Islet of Langerhans (tissue), 1 donor: ENCODE measurements at regions not wholly inside any gene's neighbourhood (a gene's known extent, or its start where the extent isn't known, plus 50 kb on each side); places are given as distances from the start of the nearest gene placed in this dataset.

ENCODE experiments used
- FAIRE-seq: peaks from one replicate; lab custom pipeline; 2011; peaks lifted over from hg19 to GRCh38; lab: Jason Lieb, UNC

- no peak for FAIRE-seq
Observed at GRCh38 chr7:96408881-96409280, 87.0 kb upstream of the SLC25A13 start.

GRCh38 chr7:96407427-96407826 is 85.5 kb upstream of the SLC25A13 start:
- no peak for FAIRE-seq

DNA sequence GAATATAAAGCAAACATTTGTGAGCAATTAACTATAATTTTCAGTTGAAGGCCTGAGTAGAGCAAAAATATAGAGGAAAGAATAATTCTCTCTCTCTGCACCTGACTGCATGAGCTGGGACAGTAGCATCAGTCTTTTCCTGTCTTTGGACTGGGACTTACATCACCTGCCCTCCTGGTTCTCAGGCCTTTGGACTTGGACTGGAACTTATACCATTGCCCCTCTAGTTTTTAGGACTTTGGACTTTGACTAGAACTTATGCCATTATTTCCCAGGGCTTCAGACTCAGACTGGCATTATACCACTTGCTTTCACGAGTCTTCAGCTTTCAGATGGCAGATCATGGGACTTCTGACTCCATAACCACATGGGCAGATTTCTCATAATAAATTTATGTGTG is 81.0 kb upstream of the SLC25A13 start:
- no peak for FAIRE-seq

GRCh38 chr7:96401200-96401599 is 79.3 kb upstream of the SLC25A13 start:
- FAIRE-seq = no peak

DNA sequence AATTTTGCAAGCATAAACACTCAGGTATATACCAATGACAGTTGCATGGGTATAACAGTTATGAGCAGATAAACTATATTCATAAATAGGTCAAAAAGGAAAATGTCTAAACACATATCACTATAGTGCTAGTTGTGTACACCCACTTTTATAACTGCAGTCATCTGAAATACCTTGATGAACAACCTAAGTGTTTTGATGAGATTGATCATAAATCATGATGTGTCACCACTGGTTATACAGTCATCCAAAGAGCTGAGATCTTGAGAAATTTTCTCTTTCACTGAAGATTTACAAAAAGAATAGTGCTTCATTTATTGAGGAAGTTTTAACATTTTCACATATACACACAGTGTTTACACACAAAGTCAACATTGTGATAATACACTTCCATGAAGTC is 78.6 kb upstream of the SLC25A13 start:
- no peak for FAIRE-seq

DNA sequence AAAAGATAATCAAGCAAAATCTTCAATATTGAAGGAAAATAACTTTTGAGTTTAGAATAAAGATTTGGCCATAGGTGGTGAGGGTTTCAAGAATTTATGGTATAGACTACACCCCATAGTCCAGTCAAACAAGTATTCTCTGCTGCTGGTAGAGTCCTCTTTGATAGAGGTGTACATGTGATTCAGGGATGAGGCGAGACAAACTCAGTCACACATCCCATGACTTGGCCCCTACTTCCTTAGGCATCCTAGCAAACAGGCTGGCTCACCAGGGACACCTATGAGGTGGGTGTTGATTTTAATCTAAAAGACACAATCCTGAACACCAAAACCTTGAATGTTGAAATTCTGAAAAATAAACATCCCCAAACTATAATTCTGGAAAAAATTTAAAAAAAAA is 78.1 kb upstream of the SLC25A13 start:
- FAIRE-seq = no peak

- FAIRE-seq = no peak
Observed at GRCh38 chr7:96397936-96398598, 76.2 kb upstream of the SLC25A13 start.

- no peak for FAIRE-seq
Observed at GRCh38 chr7:96388620-96389383, 66.9 kb upstream of the SLC25A13 start.

DNA sequence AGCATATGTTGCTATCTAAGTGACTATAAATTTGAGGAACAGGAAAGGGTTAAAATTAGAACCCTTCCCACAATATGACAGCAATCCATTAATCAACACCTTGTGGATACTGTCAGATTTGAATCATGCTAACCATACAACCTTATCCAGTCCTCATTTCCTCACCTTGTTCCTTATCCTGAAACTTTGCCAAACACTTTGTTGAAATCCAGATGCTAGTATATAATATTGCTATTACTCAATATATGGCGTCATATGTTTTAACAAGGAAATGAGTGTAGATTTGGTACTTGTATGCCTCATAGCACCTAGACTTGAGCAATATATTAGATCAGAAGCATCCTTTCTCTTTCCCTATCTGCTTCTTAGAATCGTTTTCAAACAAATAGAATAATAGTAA is 66.3 kb upstream of the SLC25A13 start:
- peak; percentile 24 for FAIRE-seq

DNA sequence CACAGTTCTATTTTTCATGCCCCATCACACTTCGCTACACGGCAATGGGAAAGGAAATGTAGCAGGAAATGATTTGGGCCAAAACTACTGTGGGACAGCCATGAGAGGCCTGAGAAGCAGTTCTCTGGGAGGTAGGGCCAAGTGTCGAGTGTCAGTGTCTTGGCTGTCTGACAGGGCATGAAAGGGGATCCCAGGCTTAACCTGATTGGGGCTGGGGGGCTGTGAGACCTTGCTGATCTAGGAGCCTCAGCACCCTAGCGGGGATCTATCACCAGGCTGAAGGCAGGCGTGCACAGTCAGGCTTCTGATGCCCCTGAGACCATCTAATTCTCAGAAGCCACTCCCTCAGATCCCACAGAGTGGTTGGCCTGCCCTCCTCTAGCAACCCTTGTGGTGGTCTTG is 58.2 kb upstream of the SLC25A13 start:
- FAIRE-seq = no peak

DNA sequence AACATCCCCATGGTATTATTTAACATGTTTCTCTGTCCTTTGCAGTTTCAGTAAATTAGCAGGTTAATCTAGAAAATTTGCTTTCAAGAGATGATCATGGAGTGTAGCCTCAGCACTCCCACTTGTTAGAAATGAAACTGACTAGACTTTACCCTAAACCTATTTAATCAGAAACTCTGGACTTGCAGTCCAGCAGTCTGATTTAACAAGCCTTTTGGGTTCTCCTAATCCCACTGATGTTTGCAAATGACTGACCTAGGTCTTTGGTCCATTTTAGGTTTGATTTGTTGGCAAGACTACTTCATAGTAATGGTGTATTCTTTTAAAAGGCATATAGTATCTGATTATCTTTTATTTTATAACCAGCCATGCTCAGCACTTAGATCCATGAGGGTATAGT is 55.5 kb upstream of the SLC25A13 start:
- no peak for FAIRE-seq
